GM12878 (cell line): ENCODE measurements at regions not wholly inside any gene's neighbourhood (a gene's known extent, or its start where the extent isn't known, plus 50 kb on each side); places are given as distances from the start of the nearest gene placed in this dataset.

Experiments used
- ATAC-seq: fragments of 200-7000 bp; cut with Tn5 transposase; 3 replicates; pipeline ENCODE4 v1.9.1; 2020; ENCODE audit warnings: mild to moderate bottlenecking, moderate library complexity
- BruUV-seq: library from RNA; stranded (reverse); fragments of 400-500 nt; replicated peaks from 2 replicates; lab custom pipeline; 2021; lab: Mats Ljungman, UMichigan
- CTCF ChIA-PET: fragments of 300-600 bp; sonication (Branson Sonifier 250); formaldehyde crosslinking; extraction: SDS; loops from one replicate; lab custom pipeline; 2021; ENCODE audit warnings: inconsistent platforms; lab: Yijun Ruan, JAX
- POLR2A ChIA-PET: fragments of 350-600 bp; formaldehyde crosslinking; extraction: SDS; loops from one replicate; lab custom pipeline; 2021; ENCODE audit warnings: inconsistent platforms; lab: Charles Lee
- RAD21 ChIA-PET: fragments of 300-600 bp; sonication (Branson Sonifier 250); formaldehyde crosslinking; loops from one replicate; lab custom pipeline; 2023; ENCODE audit warnings: antibody characterized with exemption; ENCODE audit not compliant: unreplicated experiment; lab: Charles Lee
- SMC1A ChIA-PET: fragments of 300-600 bp; sonication (Branson Sonifier 250); formaldehyde crosslinking; loops from one replicate; lab custom pipeline; 2023; ENCODE audit not compliant: unreplicated experiment, uncharacterized antibody; lab: Charles Lee
- DNase-seq: peaks from one replicate; pipeline ENCODE4 v3.0.0-alpha.2; 2011; ENCODE audit warnings: low read depth, low spot score
- FAIRE-seq: peaks from 3 replicates; lab custom pipeline; 2011; peaks lifted over from hg19 to GRCh38; lab: Jason Lieb, UNC
- H2AFZ ChIP-seq: 2 replicates; pipeline ENCODE4 v1.6.0; 2011; ENCODE audit warnings: low read depth, low read length, control low read depth; ENCODE audit not compliant: control insufficient read depth
- H3K27ac ChIP-seq: 2 replicates; pipeline ENCODE4 v1.5.1; 2011; ENCODE audit warnings: control low read depth; ENCODE audit not compliant: control insufficient read depth, insufficient read depth
- H3K27me3 ChIP-seq, 2 experiments: replicated peaks in 1 of 2; 2 replicates each; pipeline versions ENCODE4 v1.6.0 to v1.6.1; 2011; ENCODE audit warnings: low read length in 1 of 2; ENCODE audit not compliant: control insufficient read depth in 2 of 2, insufficient read depth in 2 of 2
- H3K36me3 ChIP-seq, 2 experiments: 2 replicates each; pipeline ENCODE4 v1.5.1; 2011; ENCODE audit warnings: low read length in 1 of 2; ENCODE audit not compliant: control insufficient read depth in 2 of 2, insufficient read depth in 2 of 2
- H3K4me1 ChIP-seq: 2 replicates; pipeline ENCODE4 v1.6.1; 2011; ENCODE audit warnings: mild to moderate bottlenecking, low read length, moderate library complexity, mixed read lengths; ENCODE audit not compliant: control insufficient read depth, insufficient read depth
- H3K4me2 ChIP-seq: 2 replicates; pipeline ENCODE4 v1.6.0; 2011; ENCODE audit warnings: control low read depth; ENCODE audit not compliant: control insufficient read depth, insufficient read depth
- H3K4me3 ChIP-seq: fragments of 200-600 bp; sonication (generic); 2 replicates; pipeline ENCODE4 v1.5.1; 2016
- H3K79me2 ChIP-seq: 2 replicates; pipeline ENCODE4 v1.6.0; 2011; ENCODE audit warnings: low read length; ENCODE audit not compliant: control insufficient read depth, insufficient read depth
- H3K9ac ChIP-seq: 2 replicates; pipeline ENCODE4 v1.8.0; 2011; ENCODE audit warnings: low read length, control low read depth, mixed read lengths; ENCODE audit not compliant: control insufficient read depth, insufficient read depth
- H3K9me3 ChIP-seq: replicated peaks from 3 replicates; pipeline ENCODE4 v1.5.1; 2011; ENCODE audit warnings: mild to moderate bottlenecking, low read length; ENCODE audit not compliant: control insufficient read depth, insufficient read depth
- H4K20me1 ChIP-seq: 2 replicates; pipeline ENCODE4 v1.6.0; 2011; ENCODE audit not compliant: control insufficient read depth, insufficient read depth
- CUX1 ChIP-seq: IDR thresholded peaks from 2 replicates; pipeline ENCODE4 v1.6.1; 2012; ENCODE audit warnings: improper control_type of control experiment, low read depth, low read length; ENCODE audit not compliant: insufficient replicate concordance
- SMAD5 ChIP-seq: IDR thresholded peaks from 2 replicates; pipeline ENCODE4 v1.6.1; 2016; ENCODE audit warnings: antibody characterized with exemption, low read depth
- WGBS: methylation state at CpG from one replicate; pipeline ENCODE4 v1.1.6; 2016; ENCODE audit warnings: low lambda C conversion rate; ENCODE audit not compliant: insufficient replicate concordance, insufficient coverage; ENCODE audit errors: missing lambda C conversion rate; 5-methylcytosine and 5-hydroxymethylcytosine counted together
- in situ Hi-C: fragments of 300-500 bp; cut with MboI; formaldehyde crosslinking; loops from 9 replicates; pipeline ENCODE4 v1.14.3; 2018; ENCODE audit warnings: mixed read lengths
- intact Hi-C: fragments of 100-400 bp; cut with micrococcal nuclease; formaldehyde crosslinking; loops from one replicate; pipeline ENCODE4 v1.14.2; 2022; ENCODE audit not compliant: unreplicated experiment

- no TSS peak for BruUV-seq
- SMC1A ChIA-PET, result interaction anchor here (0.8 to 2.8 kb wide), 8 partner anchors 9 to 171 kb away, joined by 3 to 14 read pairs (median 7); no protein-coding TSS in a partner anchor
- H3K27ac ChIP-seq, result no peak overlapping the region
- in situ Hi-C loops (no loop called here), intact Hi-C loops (loop anchor here (5.0 kb wide), 1 partner anchor 170 kb away; no protein-coding TSS in a partner anchor)
- no peaks in the 10 kb centered on the region for H3K4me1 ChIP-seq
- CTCF ChIA-PET, result interaction anchor here (0.9 to 1.9 kb wide), 7 partner anchors 8 to 108 kb away, joined by 3 to 9 read pairs (median 4); no protein-coding TSS in a partner anchor
- DNase-seq (no peak), FAIRE-seq (no peak), ATAC-seq (no peak)
- H3K79me2 ChIP-seq, result no peaks in the 10 kb centered on the region
- no peak overlapping the region for H3K4me3 ChIP-seq
- H4K20me1 ChIP-seq, result no peaks in the 10 kb centered on the region
- RAD21 ChIA-PET, result interaction anchor here (1.5 kb wide), 1 partner anchor 24 kb away, joined by 4 read pairs; no protein-coding TSS in a partner anchor
- POLR2A ChIA-PET, result no interaction called here
- H3K9me3 ChIP-seq, result no peaks in the 10 kb centered on the region; the same call in 2 of the 3 replicates
- H3K9ac ChIP-seq, result no peak overlapping the region
- no peaks in the 10 kb centered on the region for H3K36me3 ChIP-seq
- H3K27me3 ChIP-seq, result no peaks in the 10 kb centered on the region
- H2AFZ ChIP-seq, result no peak overlapping the region
- no peak overlapping the region for H3K4me2 ChIP-seq
- TF ChIP-seq CUX1, result no peak
- no peak for TF ChIP-seq SMAD5
- WGBS, result 50% methylated on average over 2 of the region's 2 CpGs
These were observed 270.7 kb upstream of the MIR17HG start for GRCh38 chr13:91076830-91077229.
